Gastroesophageal sphincter (tissue), 4 donors: ENCODE measurements at regions not wholly inside any gene's neighbourhood (a gene's known extent, or its start where the extent isn't known, plus 50 kb on each side); places are given as distances from the start of the nearest gene placed in this dataset.

Experiments
- ATAC-seq: fragments of 150-250 bp; one replicate; pipeline ENCODE4 v1.9.1; 2016; ENCODE audit warnings: mild to moderate bottlenecking, moderate library complexity
- H3K27ac ChIP-seq, 4 donors: fragments of 200-600 bp; sonication (generic) in 3 of 4; 1 replicate in 3 of 4; 2 replicates in 1 of 4; pipeline ENCODE4 v1.5.1; 2016 to 2019
- H3K27me3 ChIP-seq: fragments of 200-600 bp; sonication (generic); one replicate; pipeline ENCODE4 v1.5.1; 2019
- H3K36me3 ChIP-seq, 2 donors: fragments of 200-600 bp; sonication (generic); one replicate each; pipeline ENCODE4 v1.5.1; 2019; ENCODE audit warnings: control low read depth in 1 of 2
- H3K4me1 ChIP-seq, 3 donors: fragments of 200-600 bp; sonication (generic); 1 replicate in 2 of 3; 2 replicates in 1 of 3; pipeline ENCODE4 v1.5.1; 2016 to 2019; ENCODE audit warnings: control low read depth in 2 of 3
- H3K4me3 ChIP-seq, 2 donors: fragments of 200-600 bp; sonication (generic); one replicate each; pipeline ENCODE4 v1.5.1; 2019; ENCODE audit warnings: mild to moderate bottlenecking in 1 of 2, moderate library complexity in 1 of 2
- H3K9me3 ChIP-seq, 3 donors: fragments of 200-600 bp; sonication (generic); one replicate each; pipeline ENCODE4 v1.5.1; 2017 to 2019; ENCODE audit warnings: control low read depth in 2 of 3
- CTCF ChIP-seq, 4 experiments: fragments of 200-600 bp in 2 of 4; fragments of 450-650 bp in 2 of 4; sonication (generic) in 1 of 4; IDR thresholded peaks; one replicate each; pipeline ENCODE4 v1.5.1; 2017 to 2019; ENCODE audit warnings: antibody characterized with exemption in 4 of 4, mild to moderate bottlenecking in 2 of 4, moderate library complexity in 2 of 4
- EP300 ChIP-seq: sonication (generic); formaldehyde crosslinking; IDR thresholded peaks from one replicate; pipeline ENCODE4 v1.6.1; 2017; ENCODE audit warnings: antibody characterized with exemption, mild to moderate bottlenecking
- POLR2A ChIP-seq, 2 donors: fragments of 450-650 bp; IDR thresholded peaks; one replicate each; pipeline ENCODE4 v1.6.1; 2017; ENCODE audit warnings: antibody characterized with exemption in 2 of 2, mild to moderate bottlenecking in 2 of 2, moderate library complexity in 1 of 2
- POLR2AphosphoS5 ChIP-seq: sonication (generic); formaldehyde crosslinking; IDR thresholded peaks from one replicate; pipeline ENCODE4 v1.6.1; 2017; ENCODE audit warnings: antibody characterized with exemption
- WGBS, 2 donors: methylation state at CpG; one replicate each; pipeline ENCODE4 v1.1.5; 2018; ENCODE audit warnings: low coverage in 1 of 2; 5-methylcytosine and 5-hydroxymethylcytosine counted together

- Histone ChIP-seq H3K36me3 (no peaks in the 10 kb centered on the region), H3K4me1 (no peaks in the 10 kb centered on the region), H3K27me3 (no peaks in the 10 kb centered on the region), H3K9me3 (no peaks in the 10 kb centered on the region), H3K4me3 (no peak overlapping the region), H3K27ac (no peak overlapping the region)
- no peak for TF ChIP-seq POLR2AphosphoS5
- TF ChIP-seq EP300, result no peak
- TF ChIP-seq POLR2A (IDR thresholded peaks at IDR 0.05), result no peak
- TF ChIP-seq CTCF (IDR thresholded peaks at IDR 0.05), result no peak
- WGBS, 2 donors, result 89 to 97% methylated on average over 3 of the region's 3 CpGs
- ATAC-seq, result no peak
These were observed 263.4 kb upstream of the KCNMB2 start for GRCh38 chr3:178272841-178273240.

- no peaks in the 10 kb centered on the region for H3K27me3 ChIP-seq
- no peaks in the 10 kb centered on the region for H3K4me1 ChIP-seq
- peaks cover 0 to 11% (median 0%) of the 10 kb centered on the region in 3 donors for H3K9me3 ChIP-seq
- WGBS, 2 donors, result 88 to 89% methylated on average over 2 to 4 of the region's 4 CpGs
- H3K27ac ChIP-seq, result no peak overlapping the region
- H3K4me3 ChIP-seq, result no peak overlapping the region
- H3K36me3 ChIP-seq, result no peaks in the 10 kb centered on the region
- TF ChIP-seq EP300 (no peak), CTCF (IDR thresholded peaks at IDR 0.05) (no peak), POLR2A (IDR thresholded peaks at IDR 0.05) (no peak), POLR2AphosphoS5 (no peak)
- no peak for ATAC-seq
These were observed 261.5 kb upstream of the KCNMB2 start for GRCh38 chr3:178274711-178275110.

- Histone ChIP-seq H3K27me3 (no peaks in the 10 kb centered on the region), H3K4me3 (no peak overlapping the region), H3K36me3 (no peaks in the 10 kb centered on the region), H3K27ac (no peak overlapping the region), H3K9me3 (peaks cover 0 to 15% (median 0%) of the 10 kb centered on the region in 3 donors), H3K4me1 (no peaks in the 10 kb centered on the region)
- no peak for TF ChIP-seq POLR2A (IDR thresholded peaks at IDR 0.05)
- TF ChIP-seq CTCF (IDR thresholded peaks at IDR 0.05), result no peak
- no peak for TF ChIP-seq EP300
- no peak for TF ChIP-seq POLR2AphosphoS5
- no peak for ATAC-seq
These were observed 260.9 kb upstream of the KCNMB2 start for GRCh38 chr3:178275311-178275710.

- no peak overlapping the region for H3K27ac ChIP-seq
- H3K36me3 ChIP-seq, result no peaks in the 10 kb centered on the region
- WGBS, 2 donors, result 80 to 86% methylated on average over 2 of the region's 2 CpGs
- no peaks in the 10 kb centered on the region for H3K4me1 ChIP-seq
- no peak for TF ChIP-seq POLR2AphosphoS5
- no peak for TF ChIP-seq CTCF (IDR thresholded peaks at IDR 0.05)
- TF ChIP-seq EP300, result no peak
- no peak for TF ChIP-seq POLR2A (IDR thresholded peaks at IDR 0.05)
- no peak for ATAC-seq
- no peak overlapping the region for H3K4me3 ChIP-seq
- H3K27me3 ChIP-seq, result no peaks in the 10 kb centered on the region
- peaks cover 0 to 15% (median 0%) of the 10 kb centered on the region in 3 donors for H3K9me3 ChIP-seq
These were observed 260.4 kb upstream of the KCNMB2 start for GRCh38 chr3:178275793-178276192.

GRCh38 chr3:178277605-178278004 is 258.6 kb upstream of the KCNMB2 start:
- Histone ChIP-seq H3K27me3 (no peaks in the 10 kb centered on the region), H3K4me3 (no peak overlapping the region), H3K9me3 (peaks cover 0 to 15% (median 0%) of the 10 kb centered on the region in 3 donors), H3K27ac (no peak overlapping the region), H3K4me1 (no peaks in the 10 kb centered on the region), H3K36me3 (no peaks in the 10 kb centered on the region)
- ATAC-seq, result no peak
- TF ChIP-seq EP300 (no peak), CTCF (IDR thresholded peaks at IDR 0.05) (no peak), POLR2A (IDR thresholded peaks at IDR 0.05) (no peak), POLR2AphosphoS5 (no peak)
- 82 to 89% methylated on average over 2 of the region's 2 CpGs for WGBS, 2 donors
